ENCODE measurements at regions not wholly inside any gene's neighbourhood (a gene's known extent, or its start where the extent isn't known, plus 50 kb on each side); places are given as distances from the start of the nearest gene placed in this dataset.

DNA sequence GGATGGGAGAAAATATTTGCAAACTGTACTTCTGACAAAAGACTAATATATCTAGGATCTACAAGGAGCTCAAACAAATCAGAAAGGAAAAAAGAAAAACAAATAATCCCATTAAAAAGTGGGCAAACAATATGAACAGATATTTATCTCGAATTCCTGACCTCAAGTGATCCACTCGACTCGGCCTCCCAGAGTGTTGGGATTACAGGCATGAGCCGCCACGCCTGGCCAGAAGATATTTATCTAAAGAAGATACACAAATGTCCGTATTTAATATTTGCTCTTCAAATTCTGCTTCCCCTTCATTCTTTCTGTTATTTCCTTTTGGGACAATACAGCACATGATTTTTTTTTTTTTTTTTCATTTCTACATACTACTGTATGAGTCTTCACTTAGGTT lies 151.7 kb upstream of the GRM7 start:
- Mint-ChIP-seq H3K4me3 (no peak overlapping the region), H3K27ac (no peak overlapping the region), H3K27me3 (no peaks in the 10 kb centered on the region), H3K4me1 (ENCODE audit: low read depth) (no peaks in the 10 kb centered on the region), H3K36me3 (ENCODE audit: low read depth) (no peaks in the 10 kb centered on the region), H3K9me3 (peaks cover 16% of the 10 kb centered on the region)

DNA sequence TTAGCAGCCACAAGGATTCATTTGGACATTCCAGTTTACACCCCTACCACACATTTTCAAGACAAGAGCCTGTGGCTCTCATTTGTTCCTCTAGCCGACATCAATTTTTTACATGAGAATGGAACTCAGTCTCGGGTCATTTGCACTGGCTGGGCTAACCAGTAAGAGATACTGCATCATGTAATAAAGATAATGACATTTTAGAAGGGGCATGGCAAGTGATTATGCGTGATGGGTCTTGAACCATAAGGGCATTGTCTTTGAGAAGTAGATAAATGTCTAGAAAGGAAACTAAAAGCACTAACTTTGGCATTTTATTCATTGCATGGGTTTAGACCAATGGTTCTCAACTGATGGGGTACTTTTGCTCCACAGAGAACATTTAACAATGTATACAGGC lies 146.0 kb upstream of the GRM7 start:
- Mint-ChIP-seq H3K9me3 (peaks cover 21% of the 10 kb centered on the region), H3K4me1 (ENCODE audit: low read depth) (no peaks in the 10 kb centered on the region), H3K4me3 (no peak overlapping the region), H3K27ac (no peak overlapping the region), H3K36me3 (ENCODE audit: low read depth) (no peaks in the 10 kb centered on the region), H3K27me3 (no peaks in the 10 kb centered on the region)

DNA sequence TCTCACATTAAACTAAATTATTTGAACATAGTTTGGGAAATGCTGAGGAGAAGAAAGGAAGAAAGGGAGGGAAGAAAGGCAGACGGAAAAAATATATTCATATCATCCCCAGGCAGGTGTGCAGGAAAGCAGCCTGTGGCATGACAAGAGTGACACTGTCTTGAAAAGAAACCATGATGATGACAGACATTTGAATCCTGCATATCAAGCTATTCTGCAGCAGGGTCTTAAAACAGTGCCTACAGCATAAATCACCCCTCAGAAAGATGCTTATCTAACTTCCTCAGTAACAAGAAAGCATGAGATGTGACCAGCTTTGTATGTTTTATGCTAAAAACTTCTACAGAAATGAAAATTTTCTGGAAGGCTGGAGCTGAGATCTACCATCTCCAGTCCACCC lies 144.5 kb upstream of the GRM7 start:
- no peak overlapping the region for H3K4me3 Mint-ChIP-seq
- H3K27ac Mint-ChIP-seq, result no peak overlapping the region
- H3K4me1 Mint-ChIP-seq (ENCODE audit: low read depth), result no peaks in the 10 kb centered on the region
- no peaks in the 10 kb centered on the region for H3K36me3 Mint-ChIP-seq (ENCODE audit: low read depth)
- peaks cover 17% of the 10 kb centered on the region for H3K9me3 Mint-ChIP-seq
- H3K27me3 Mint-ChIP-seq, result no peaks in the 10 kb centered on the region

DNA sequence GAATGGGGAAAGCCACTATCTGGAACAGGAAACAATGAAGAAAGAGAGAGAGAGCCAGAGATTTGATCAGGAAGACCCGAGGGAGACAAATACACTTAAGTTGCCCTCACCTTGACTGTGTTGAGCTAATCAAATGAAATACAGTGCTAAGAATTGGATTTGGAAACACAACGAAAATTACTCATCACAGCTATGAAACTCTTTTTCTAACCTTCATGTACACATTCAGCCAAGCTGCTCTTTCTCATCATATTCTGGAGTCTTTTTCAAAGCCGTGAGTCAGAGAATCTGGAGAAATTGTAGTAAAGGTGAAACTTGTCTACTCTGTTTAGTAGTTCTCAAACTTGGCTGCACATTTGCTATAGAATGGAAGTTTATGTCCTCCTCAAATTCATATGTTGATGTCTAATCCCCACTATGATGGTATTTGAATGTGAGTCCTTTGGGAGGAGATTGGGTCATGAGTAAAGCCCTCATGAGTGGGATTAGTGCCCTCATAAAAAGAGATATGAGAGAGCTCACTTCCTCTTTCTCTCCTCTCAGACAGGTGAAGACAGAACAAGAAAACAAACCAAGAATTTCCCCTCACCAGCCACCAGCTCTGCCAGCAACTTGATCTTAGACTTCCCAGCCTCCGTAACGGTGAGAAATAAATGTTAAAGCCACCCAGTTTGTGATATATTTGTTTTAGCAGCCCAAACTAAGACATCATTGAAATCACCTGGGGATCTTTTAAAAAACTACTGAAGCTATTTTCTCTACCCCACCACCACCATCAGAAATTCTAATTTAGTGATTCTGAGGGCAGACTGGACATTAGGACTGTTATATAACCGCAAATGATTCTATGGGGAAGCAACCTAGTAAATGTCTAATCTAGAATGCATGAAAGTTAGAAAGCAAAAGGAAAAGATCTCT lies 143.6 kb upstream of the GRM7 start:
- no peak overlapping the region for H3K4me3 Mint-ChIP-seq
- H3K9me3 Mint-ChIP-seq, result peaks cover 21% of the 10 kb centered on the region
- no peaks in the 10 kb centered on the region for H3K4me1 Mint-ChIP-seq (ENCODE audit: low read depth)
- no peaks in the 10 kb centered on the region for H3K27me3 Mint-ChIP-seq
- no peak overlapping the region for H3K27ac Mint-ChIP-seq
- H3K36me3 Mint-ChIP-seq (ENCODE audit: low read depth), result no peaks in the 10 kb centered on the region

DNA sequence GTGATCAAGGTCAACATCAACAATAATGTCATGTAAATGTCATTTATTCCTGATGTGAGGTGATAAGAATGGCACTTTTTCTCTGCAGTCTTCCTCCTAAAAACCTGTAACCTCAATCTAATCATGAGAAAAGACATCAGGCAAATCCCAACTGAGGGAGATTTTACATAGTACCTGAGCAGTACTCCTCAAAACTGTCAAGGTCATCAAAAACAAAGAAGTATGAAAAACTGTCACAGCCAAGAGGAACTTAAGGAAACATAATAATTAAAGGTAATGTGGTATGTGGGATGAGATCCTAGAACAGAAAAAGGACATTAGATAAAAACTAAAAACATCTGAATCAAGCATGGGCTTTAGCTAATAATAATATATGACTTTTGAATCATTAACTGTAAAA lies 140.9 kb upstream of the GRM7 start:
- Mint-ChIP-seq H3K9me3 (peaks cover 14% of the 10 kb centered on the region), H3K27me3 (no peaks in the 10 kb centered on the region), H3K27ac (no peak overlapping the region), H3K36me3 (ENCODE audit: low read depth) (no peaks in the 10 kb centered on the region), H3K4me1 (ENCODE audit: low read depth) (no peaks in the 10 kb centered on the region), H3K4me3 (no peak overlapping the region)

DNA sequence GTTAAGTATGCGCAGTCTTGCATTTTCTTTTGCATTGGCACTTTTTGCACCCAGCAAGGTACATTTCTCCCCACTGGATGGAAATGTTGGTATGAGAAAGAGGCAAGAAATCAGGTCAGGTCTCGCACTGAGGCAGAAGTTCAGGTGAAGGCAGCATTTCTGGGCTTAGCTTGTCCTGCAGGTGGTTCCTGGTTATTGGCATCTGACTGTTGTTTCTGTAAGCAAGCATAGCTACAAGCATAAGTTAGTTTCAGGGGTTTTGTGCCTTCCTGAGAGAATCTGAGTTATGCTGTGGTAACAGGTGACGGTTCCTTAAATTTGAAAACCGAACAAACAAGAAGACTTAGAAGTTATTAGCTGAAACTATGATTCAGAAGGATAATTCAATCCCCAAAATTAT lies 139.4 kb upstream of the GRM7 start:
- H3K4me3 Mint-ChIP-seq, result no peak overlapping the region
- peaks cover 14% of the 10 kb centered on the region for H3K9me3 Mint-ChIP-seq
- H3K36me3 Mint-ChIP-seq (ENCODE audit: low read depth), result no peaks in the 10 kb centered on the region
- no peaks in the 10 kb centered on the region for H3K4me1 Mint-ChIP-seq (ENCODE audit: low read depth)
- H3K27ac Mint-ChIP-seq, result no peak overlapping the region
- H3K27me3 Mint-ChIP-seq, result no peaks in the 10 kb centered on the region

DNA sequence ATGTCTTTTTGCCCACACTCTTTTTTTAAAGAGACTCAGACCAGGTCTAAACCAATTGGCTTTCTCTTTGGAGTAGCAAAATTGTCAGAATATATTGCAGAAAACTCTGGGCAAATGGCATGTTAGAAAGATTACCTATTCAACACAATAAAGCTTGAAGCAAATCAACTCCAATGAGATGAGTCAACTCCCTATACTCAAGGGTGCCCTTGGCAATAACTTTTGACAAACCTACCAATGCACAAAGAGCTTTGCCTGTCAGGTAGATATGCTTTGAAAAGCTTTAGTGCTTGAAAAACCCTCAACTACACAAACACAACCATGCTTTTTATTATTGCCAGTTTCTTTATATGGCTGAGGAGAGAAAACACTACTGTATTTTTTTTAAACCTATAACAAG lies 137.7 kb upstream of the GRM7 start:
- Mint-ChIP-seq H3K27me3 (no peaks in the 10 kb centered on the region), H3K36me3 (ENCODE audit: low read depth) (no peaks in the 10 kb centered on the region), H3K4me3 (no peak overlapping the region), H3K27ac (no peak overlapping the region), H3K9me3 (peaks cover 6% of the 10 kb centered on the region), H3K4me1 (ENCODE audit: low read depth) (no peaks in the 10 kb centered on the region)

DNA sequence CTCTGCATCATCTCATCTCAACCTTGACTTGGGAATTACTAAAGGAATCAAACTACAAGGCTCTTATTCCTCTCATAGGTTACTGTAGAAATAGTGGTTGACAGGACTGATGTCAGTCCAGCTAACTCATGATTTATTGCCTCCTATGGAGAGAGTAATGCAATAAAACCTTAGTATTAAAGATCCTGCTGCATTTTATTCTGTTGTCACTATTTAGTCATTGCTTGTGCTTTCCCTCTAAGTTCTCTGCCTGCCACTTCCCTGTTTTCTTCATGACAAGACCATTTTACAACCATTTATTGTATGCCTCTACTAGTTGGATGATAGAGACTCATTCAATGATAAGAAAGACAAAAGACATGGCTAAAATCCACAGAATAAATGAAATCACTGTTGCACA lies 134.1 kb upstream of the GRM7 start:
- Mint-ChIP-seq H3K4me3 (no peak overlapping the region), H3K27me3 (no peaks in the 10 kb centered on the region), H3K9me3 (peaks cover 4% of the 10 kb centered on the region), H3K27ac (no peak overlapping the region), H3K4me1 (ENCODE audit: low read depth) (no peaks in the 10 kb centered on the region), H3K36me3 (ENCODE audit: low read depth) (no peaks in the 10 kb centered on the region)

DNA sequence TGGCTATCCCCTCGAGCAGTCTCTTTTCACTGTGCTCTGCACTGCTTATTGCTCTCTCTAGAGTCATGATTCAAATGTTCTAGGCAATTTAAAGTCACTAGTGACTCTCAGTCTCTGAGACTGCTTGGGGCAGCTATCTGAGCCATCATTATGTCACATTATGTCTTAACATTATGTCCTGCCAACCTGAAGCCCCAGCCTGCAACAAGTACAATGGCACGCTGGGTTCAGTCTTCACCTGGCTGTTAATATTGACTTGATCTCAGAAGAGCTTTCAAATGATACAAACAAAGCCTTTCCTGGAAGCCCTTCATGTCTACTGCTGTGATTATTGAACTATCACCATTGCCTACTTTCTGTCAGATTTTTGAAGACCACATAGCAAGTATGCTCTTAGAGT lies 128.1 kb upstream of the GRM7 start:
- Mint-ChIP-seq H3K9me3 (no peaks in the 10 kb centered on the region), H3K27me3 (no peaks in the 10 kb centered on the region), H3K4me1 (ENCODE audit: low read depth) (no peaks in the 10 kb centered on the region), H3K36me3 (ENCODE audit: low read depth) (no peaks in the 10 kb centered on the region), H3K27ac (no peak overlapping the region), H3K4me3 (no peak overlapping the region)

DNA sequence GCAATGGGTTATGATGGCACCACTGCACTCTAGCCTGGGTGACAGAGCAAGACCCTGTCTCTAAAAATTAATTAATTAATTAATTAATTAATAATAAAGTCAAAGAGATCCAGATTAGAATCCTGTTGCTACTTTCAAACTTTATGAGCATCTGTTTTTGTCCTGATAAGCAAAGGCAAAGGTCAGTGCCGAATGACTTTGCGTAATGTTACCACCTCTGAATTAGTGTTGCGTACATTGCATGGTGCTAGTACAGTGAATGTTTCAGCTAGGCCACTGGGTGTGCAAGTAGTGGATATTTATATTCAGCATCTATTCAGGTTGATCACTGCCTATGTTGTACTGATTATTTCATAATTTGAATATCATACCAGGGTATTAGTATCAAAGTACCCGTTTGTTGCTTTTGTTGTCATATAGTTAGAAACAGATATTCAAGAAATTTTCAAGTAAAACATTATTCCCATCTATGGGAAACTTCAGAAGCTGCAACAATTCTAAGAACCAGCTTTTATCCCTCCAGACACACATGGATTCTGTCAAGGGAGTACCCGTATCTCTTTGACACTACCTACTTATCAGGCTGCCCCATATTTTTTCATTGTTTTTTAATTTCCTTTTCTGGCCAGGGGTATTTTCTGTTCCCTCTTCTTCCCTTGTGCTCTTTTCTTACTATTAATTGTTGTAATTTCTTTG lies 127.1 kb upstream of the GRM7 start:
- Mint-ChIP-seq H3K4me3 (no peak overlapping the region), H3K36me3 (ENCODE audit: low read depth) (no peaks in the 10 kb centered on the region), H3K4me1 (ENCODE audit: low read depth) (no peaks in the 10 kb centered on the region), H3K27me3 (no peaks in the 10 kb centered on the region), H3K27ac (no peak overlapping the region), H3K9me3 (no peaks in the 10 kb centered on the region)

DNA sequence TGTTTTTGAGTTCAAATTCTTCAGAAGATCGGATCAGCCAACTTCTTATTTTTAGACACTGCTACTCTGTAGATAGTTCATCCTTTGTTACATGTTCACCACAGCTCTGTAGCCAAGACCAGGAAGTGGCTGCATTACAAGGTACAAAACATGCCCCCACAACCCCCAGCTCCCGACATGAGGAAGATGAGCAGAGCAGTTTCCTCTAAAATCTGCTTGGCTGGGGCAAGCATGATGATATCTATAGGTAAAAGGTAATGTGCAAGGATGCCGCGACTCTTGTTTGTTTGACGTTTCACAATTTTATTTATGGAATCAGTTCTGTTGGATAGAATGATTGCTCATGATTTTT lies 126.5 kb upstream of the GRM7 start:
- no peaks in the 10 kb centered on the region for H3K9me3 Mint-ChIP-seq
- H3K4me3 Mint-ChIP-seq, result no peak overlapping the region
- H3K4me1 Mint-ChIP-seq (ENCODE audit: low read depth), result no peaks in the 10 kb centered on the region
- no peak overlapping the region for H3K27ac Mint-ChIP-seq
- H3K27me3 Mint-ChIP-seq, result no peaks in the 10 kb centered on the region
- H3K36me3 Mint-ChIP-seq (ENCODE audit: low read depth), result no peaks in the 10 kb centered on the region

DNA sequence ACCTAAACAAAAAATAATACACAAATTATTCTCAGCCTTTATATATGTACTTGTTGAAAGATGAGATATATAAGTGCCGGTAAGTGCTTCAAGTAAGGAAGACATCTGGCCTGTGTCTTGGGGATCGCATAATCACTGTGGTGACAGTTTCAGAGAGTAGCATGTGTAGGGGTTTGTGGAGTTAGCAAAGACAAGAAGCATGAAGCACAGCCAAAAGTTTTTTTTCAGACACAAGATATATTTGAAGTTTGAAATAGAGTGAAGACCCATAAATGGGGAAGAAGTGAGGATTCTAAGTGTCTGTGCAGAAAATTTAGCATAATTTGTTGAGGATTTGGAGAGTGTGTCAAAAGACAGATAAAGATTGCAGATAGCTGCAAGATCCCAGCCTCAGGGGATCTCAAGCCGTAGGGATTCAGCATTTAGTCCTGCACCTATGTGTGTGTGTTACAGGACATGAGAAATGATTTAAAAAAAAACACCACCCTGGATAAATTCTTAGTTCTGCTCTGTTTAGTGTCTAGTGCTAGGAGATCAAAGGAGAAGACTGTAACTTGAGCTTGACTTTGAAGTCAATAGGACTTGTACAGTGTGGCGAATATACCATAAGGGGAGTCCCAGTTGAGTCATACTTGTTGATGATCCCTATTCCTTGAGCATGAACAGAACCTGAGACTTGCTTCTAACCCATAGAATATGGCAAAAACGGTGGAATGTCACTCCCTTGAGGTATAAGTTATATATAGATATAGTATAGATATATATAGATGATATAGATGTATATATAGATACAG lies 123.9 kb upstream of the GRM7 start:
- Mint-ChIP-seq H3K27ac (no peak overlapping the region), H3K36me3 (ENCODE audit: low read depth) (no peaks in the 10 kb centered on the region), H3K9me3 (no peaks in the 10 kb centered on the region), H3K4me1 (ENCODE audit: low read depth) (no peaks in the 10 kb centered on the region), H3K4me3 (no peak overlapping the region), H3K27me3 (no peaks in the 10 kb centered on the region)

DNA sequence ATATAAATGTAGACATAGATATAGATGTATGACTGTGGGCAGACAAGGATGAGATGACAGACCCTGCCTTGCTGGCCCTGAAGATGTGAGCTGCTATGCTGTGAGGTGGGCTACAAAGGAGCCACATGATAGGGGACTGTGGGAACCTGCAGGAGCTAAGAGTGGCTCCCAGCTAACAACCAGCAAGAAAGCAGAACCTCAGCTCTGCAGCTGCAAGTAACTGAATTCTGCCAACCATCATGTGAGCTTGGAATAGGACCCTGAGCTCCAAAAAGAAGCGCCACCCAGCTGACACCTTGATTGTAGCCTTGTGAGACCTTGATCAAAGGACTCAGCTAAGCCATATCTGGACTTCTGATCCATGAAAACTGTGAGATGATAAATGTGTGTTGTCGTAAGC lies 123.3 kb upstream of the GRM7 start:
- Mint-ChIP-seq H3K27ac (no peak overlapping the region), H3K9me3 (no peaks in the 10 kb centered on the region), H3K27me3 (no peaks in the 10 kb centered on the region), H3K4me3 (no peak overlapping the region), H3K4me1 (ENCODE audit: low read depth) (no peaks in the 10 kb centered on the region), H3K36me3 (ENCODE audit: low read depth) (no peaks in the 10 kb centered on the region)

DNA sequence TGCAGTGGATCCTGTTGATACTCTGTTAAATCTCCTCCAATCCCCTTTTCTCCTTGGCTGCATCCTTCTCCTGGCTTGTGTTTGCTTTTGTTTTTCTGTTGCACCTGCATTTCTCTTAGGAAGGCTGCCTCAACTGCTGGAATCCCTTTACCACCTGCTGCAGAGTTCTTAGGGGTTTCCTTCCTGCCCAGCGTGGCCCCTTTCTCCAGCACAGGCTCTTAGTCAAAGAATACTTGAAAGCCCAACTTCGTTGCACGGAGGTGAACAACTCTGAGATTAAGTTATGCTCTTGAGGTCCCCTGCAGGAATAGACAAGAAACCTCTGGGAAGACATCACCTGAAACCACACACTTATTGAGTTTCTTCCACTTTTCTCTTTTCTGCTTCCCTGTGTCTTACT lies 121.6 kb upstream of the GRM7 start:
- H3K27me3 Mint-ChIP-seq, result no peaks in the 10 kb centered on the region
- no peaks in the 10 kb centered on the region for H3K4me1 Mint-ChIP-seq (ENCODE audit: low read depth)
- no peaks in the 10 kb centered on the region for H3K36me3 Mint-ChIP-seq (ENCODE audit: low read depth)
- H3K9me3 Mint-ChIP-seq, result peaks cover 8% of the 10 kb centered on the region
- no peak overlapping the region for H3K4me3 Mint-ChIP-seq
- H3K27ac Mint-ChIP-seq, result no peak overlapping the region

DNA sequence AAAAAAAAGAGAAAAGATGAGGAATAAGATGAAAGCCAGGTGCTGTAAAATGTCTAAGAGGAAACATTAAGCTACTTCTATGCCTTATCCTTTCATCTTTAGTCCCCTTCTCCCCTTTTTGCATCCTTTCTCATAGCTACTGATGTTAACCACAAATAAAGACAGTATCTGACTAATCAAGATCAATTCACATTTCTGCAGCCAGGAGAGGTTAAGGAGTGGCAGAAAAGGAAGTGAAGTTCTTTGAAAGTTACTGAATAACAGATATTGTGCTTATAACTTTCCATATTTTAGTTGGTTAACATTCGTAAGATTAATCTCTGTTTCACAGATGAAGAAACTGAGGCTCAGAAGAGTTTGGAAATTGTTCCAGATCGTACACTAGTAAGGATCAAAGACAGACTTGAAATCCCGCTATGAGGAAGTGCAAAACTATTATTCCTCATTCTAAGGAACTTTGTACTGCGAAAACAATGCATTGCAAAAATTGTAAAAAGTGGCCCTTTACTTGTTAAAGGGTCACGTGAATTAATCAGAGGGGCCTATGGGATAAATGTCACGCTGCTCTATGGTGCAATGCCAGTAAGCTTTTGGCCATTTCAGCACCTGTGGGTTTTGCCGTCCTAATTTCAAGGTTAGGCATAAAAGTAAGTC lies 117.7 kb upstream of the GRM7 start:
- peaks cover 17% of the 10 kb centered on the region for H3K9me3 Mint-ChIP-seq
- no peaks in the 10 kb centered on the region for H3K4me1 Mint-ChIP-seq (ENCODE audit: low read depth)
- no peaks in the 10 kb centered on the region for H3K36me3 Mint-ChIP-seq (ENCODE audit: low read depth)
- H3K27ac Mint-ChIP-seq, result no peak overlapping the region
- H3K4me3 Mint-ChIP-seq, result no peak overlapping the region
- no peaks in the 10 kb centered on the region for H3K27me3 Mint-ChIP-seq
